Choroid plexus epithelial cell (primary cell): ENCODE measurements at regions not wholly inside any gene's neighbourhood (a gene's known extent, or its start where the extent isn't known, plus 50 kb on each side); places are given as distances from the start of the nearest gene placed in this dataset.

Experiments used
- DNase-seq: peaks from one replicate; pipeline ENCODE4 v3.0.0-alpha.2; 2010; ENCODE audit warnings: low read depth
- H3K4me3 ChIP-seq: 2 replicates; pipeline ENCODE4 v1.5.1; 2011; ENCODE audit warnings: low read depth, mild to moderate bottlenecking, control low read depth, low read length, moderate library complexity
- CTCF ChIP-seq: conservative IDR thresholded peaks from 2 replicates; pipeline ENCODE4 v1.5.1; 2011; ENCODE audit warnings: low read depth, mild to moderate bottlenecking, control low read depth, inconsistent platforms, low read length, moderate library complexity

GRCh38 chr2:217054791-217055190 lies 194.9 kb upstream of the TNP1 start:
- no peak overlapping the region for H3K4me3 ChIP-seq
- TF ChIP-seq CTCF, result no peak
- peak; percentile 35 for DNase-seq

- TF ChIP-seq CTCF, result no peak
- DNase-seq, result no peak
- no peak overlapping the region for H3K4me3 ChIP-seq
These were observed 193.2 kb upstream of the TNP1 start for GRCh38 chr2:217052856-217053577.

- TF ChIP-seq CTCF, result no peak
- no peak for DNase-seq
- no peak overlapping the region for H3K4me3 ChIP-seq
These were observed 191.6 kb upstream of the TNP1 start for GRCh38 chr2:217051416-217051815.

GRCh38 chr2:217049956-217050355 lies 190.1 kb upstream of the TNP1 start:
- DNase-seq, result no peak
- no peak overlapping the region for H3K4me3 ChIP-seq
- TF ChIP-seq CTCF, result no peak

- no peak for TF ChIP-seq CTCF
- no peak for DNase-seq
- H3K4me3 ChIP-seq, result no peak overlapping the region
These were observed 189.6 kb upstream of the TNP1 start for GRCh38 chr2:217049422-217049821.

- no peak overlapping the region for H3K4me3 ChIP-seq
- TF ChIP-seq CTCF, result no peak
- DNase-seq, result no peak
These were observed 188.9 kb upstream of the TNP1 start for GRCh38 chr2:217048730-217049129.

GRCh38 chr2:217047631-217048030 lies 187.8 kb upstream of the TNP1 start:
- no peak overlapping the region for H3K4me3 ChIP-seq
- no peak for DNase-seq
- TF ChIP-seq CTCF, result no peak
